NCI-H128 (cell line): ENCODE measurements at regions not wholly inside any gene's neighbourhood (a gene's known extent, or its start where the extent isn't known, plus 50 kb on each side); places are given as distances from the start of the nearest gene placed in this dataset.

Experiments
- DNase-seq: peaks from one replicate; lab custom pipeline; 2025; ENCODE audit not compliant: unreplicated experiment; lab: John Stamatoyannopoulos, UW

DNA sequence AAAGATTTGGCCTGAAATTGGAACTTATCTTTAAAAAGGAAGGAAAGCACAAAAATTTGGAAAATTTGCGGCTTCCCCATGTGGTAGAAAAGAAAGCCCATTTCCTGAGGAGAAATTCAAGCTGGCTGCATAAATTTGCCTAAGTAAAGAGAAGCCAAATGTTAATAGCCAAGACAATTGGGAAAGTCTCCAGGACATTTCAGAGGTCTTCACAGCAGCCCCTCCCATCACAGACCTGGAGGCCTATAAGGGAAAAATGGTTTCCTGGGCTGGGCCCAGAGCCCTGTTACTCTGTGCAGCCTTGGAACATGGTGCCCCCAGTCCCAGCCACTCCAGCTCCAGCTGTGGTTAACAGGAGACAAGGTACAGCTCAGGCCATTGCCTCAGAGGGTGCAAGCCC, 736.5 kb downstream of the HACE1 start:
- DNase-seq, result no peak

DNA sequence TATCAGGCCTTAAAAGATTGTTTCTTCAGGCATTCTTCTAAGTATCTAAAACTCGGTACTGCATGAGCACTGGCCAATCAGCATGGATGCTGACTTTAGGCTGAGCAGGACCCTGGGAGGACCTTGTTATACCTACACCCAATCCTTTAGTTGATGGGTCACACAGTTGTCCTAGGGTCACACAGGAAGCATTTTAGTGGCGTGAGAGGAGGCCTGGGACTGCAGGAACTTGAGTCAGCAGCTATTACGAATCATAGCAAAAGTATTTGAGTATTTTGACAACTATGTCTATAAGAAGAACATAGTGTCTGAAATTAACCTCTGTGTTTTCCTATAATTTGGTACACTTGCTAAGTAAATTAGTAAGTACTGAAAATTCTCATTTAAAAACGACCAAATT, 741.4 kb downstream of the HACE1 start:
- no peak for DNase-seq

GRCh38 chr6:104109806-104110205, 749.9 kb downstream of the HACE1 start:
- no peak for DNase-seq

DNA sequence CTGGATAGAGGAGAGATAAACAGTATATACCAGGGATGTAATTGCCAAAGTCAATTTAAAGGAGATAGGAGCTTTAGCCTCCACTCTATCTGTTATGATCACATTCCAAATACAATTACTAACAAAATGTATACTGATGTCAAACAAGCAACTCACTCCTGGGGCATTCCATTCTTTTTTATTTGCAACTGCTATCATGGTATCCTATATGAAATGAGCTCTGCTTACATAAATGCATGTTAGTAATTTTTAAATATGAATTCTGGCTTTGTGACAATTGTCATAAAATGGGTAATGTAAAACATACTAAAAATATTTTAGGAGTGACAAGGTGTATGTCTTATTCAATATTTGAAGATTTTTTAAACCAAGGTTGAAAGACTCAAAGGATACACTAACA, 751.1 kb downstream of the HACE1 start:
- no peak for DNase-seq

- DNase-seq, result no peak
Measured at GRCh38 chr6:104095661-104096416, 763.9 kb downstream of the HACE1 start.

DNA sequence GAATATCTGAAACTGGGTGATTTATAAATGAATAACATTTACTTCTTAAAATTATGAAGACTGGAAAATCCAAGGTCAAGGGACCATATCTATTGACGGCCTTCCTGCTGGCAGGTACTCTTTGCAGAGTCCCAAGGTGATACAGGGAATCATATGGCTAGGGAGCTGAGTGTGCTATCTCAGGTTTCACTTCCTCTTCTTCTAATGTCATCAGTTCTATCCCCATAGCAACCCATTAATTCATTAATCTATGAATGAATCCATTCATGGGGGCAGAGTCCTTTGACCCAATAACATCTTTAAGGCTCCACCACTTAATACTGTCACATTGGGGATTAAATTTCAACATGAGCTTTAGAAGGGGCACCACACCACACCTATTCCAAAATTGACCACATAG, 772.0 kb downstream of the HACE1 start:
- no peak for DNase-seq

- no peak for DNase-seq
Measured at GRCh38 chr6:104068281-104068680, 791.4 kb downstream of the HACE1 start.

- DNase-seq, result no peak
Measured at GRCh38 chr6:104064876-104065275, 794.8 kb downstream of the HACE1 start.

- DNase-seq, result no peak
Measured at GRCh38 chr6:104050455-104050854, 809.3 kb downstream of the HACE1 start.

GRCh38 chr6:104046426-104046825, 813.3 kb downstream of the HACE1 start:
- DNase-seq, result no peak

GRCh38 chr6:104031346-104031745, 828.4 kb downstream of the HACE1 start:
- no peak for DNase-seq

GRCh38 chr6:104022126-104022525, 837.6 kb downstream of the HACE1 start:
- no peak for DNase-seq

DNA sequence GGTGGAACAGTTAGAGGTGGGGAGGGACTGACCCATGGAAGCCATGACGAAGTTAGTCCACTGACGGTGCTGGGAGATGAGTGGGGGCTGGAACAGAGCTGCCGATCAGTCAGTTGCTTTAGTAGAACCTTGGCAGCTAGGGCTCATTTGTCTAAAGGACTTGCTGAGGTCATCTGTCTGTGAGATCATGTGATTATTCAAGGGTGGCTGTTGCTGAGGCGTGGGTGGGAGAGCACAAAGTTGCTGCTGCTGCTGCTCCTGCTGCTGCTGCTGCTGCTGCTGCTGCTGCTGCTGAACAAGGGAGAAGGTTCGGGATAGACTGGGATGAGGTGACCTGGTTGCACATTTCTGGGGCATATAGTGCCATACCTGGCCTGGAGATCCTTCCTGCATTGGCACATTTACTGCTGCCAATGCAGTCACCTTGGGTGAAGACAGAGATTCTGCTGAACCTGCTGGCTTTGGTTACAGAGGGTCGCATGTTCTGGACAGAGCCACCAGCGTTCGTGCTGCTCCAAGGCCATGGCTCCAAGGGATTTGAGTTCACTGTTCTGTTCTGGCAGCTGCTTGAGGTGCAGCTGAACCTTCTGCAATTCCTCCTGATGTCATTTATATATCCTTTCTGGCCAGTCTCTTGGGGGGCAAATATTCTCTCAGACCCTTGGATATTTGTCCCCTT, 840.5 kb downstream of the HACE1 start:
- DNase-seq, result no peak

DNA sequence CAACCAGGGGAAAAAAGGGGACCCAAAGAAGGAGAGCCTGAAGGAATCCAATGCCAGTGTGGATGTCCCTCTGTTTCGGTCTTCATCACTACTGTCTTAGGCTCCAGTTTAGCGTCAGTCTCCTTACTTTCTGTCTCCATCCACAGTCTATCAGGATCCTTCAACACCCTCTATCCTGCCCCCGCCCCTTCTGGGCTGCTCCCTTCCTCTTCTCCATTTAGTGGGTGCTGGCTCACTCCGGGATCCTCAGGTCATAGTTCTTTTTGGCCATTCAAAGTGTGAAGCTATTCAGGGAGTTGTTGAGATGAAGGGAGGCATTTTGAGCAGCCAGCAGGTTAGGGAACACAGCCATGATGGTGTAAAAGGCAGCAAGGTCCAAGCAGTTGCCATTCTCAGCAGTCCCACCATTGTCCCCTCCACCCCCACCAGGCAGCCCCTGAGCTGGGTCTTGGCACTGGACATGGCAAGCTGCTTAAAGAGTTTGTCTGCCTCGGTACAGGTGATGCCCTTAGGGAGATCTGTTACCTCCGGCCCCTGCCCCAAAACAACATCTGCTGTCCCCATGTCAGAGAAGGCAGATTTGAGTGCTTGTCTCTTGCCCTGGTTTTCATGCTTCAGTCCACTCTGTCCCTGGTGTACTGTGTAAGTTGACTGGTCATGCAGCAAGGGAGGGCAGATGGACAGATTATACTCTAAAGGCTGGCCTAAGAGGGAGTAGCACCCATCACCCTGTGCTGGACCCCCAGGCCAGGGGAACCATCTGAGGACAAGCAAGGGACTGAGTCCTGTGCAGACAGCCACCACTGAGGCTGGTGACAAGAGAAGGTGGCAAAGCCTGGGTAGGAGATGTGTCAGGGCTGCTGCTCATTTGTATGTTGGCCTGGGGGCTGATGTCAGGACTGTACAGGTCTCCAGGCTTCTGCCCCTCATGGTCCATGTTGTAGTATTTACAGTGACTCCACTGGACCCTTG, 842.0 kb downstream of the HACE1 start:
- DNase-seq, result no peak

GRCh38 chr6:104014163-104014959, 845.4 kb downstream of the HACE1 start:
- DNase-seq, result no peak

- no peak for DNase-seq
Measured at GRCh38 chr6:104013312-104013971, 846.3 kb downstream of the HACE1 start.

DNA sequence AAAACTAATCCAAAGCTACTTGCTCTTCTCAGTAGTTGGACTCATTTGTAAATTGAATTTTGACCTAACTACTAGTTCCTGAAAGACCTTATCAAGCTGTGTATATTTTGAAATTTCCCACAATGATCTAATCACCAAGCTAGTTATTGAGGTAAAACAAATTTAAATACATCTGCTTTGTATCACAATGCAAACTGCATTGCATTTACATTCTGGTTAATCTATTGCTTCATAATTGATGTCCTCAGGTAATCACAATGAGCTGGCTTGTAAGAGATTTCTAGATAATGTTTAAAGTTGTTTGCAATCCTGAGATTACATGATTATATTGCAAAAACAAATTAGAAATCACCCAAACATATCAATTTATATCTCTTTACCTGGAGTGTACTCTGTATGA, 848.8 kb downstream of the HACE1 start:
- DNase-seq, result no peak

DNA sequence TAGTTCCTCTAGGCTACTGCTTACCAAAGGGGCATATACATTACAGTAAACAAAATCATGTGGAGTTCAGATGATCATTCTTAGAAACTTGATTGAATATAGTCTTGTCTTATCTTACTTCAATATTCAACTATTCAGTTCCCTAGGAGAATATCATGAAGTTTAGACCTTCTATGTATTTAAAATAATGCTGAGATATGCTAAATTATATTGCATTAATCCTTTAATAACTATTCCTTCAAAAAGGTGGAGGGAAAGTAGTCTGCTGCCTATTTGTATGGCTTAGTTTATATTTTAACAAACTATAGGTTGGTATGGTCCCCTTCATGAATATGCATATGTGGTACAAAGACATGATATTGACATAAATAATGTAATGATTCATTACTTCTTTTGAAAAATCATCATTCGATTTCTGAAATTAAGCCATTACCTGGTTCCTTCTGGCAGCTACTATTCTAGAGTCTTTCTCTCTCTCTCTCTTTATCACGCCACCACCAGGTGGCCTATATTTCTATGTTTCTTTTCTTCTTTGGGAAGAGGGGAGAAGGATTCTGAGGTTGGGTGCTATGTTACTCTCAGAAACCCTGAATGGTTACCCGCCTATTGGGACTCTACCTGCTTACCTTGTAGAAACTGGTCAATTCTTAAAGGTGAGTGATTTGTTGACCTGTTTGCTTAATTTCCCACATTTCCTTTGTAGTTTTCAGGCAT, 855.8 kb downstream of the HACE1 start:
- DNase-seq, result no peak

GRCh38 chr6:103995571-103995970, 864.1 kb downstream of the HACE1 start:
- DNase-seq, result no peak

DNA sequence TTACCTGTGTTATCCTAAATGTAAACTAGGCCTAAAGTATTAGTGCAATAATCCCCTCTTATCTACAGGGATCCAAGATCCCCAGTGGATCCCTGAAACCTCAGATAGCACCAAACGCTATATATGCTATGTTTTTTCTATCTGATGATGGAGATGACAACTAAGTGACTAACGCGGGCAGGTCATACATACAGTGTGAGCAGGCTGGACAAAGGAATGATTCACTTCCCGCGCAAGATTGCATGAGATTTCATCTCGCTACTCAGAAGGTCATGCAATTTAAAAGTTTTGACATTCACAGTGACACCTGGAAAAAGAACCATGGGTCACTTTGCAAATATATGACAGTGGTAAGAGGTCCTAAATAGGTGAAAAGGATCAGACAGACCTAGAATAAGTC, 875.9 kb downstream of the HACE1 start:
- no peak for DNase-seq
